GM12891 (cell line): ENCODE measurements at regions not wholly inside any gene's neighbourhood (a gene's known extent, or its start where the extent isn't known, plus 50 kb on each side); places are given as distances from the start of the nearest gene placed in this dataset.

ENCODE experiments used
- DNase-seq: peaks from one replicate; pipeline ENCODE4 v3.0.0; 2011; ENCODE audit warnings: low spot score; ENCODE audit not compliant: insufficient read length
- FAIRE-seq: peaks from 2 replicates; lab custom pipeline; 2011; peaks lifted over from hg19 to GRCh38; lab: Jason Lieb, UNC
- PAX5 ChIP-seq: IDR thresholded peaks from 2 replicates; pipeline ENCODE4 v1.6.1; 2011; ENCODE audit warnings: low read length, moderate library complexity, mild to moderate bottlenecking; ENCODE audit not compliant: insufficient read depth, severe bottlenecking
- POLR2A ChIP-seq: IDR thresholded peaks from 2 replicates; pipeline ENCODE4 v1.6.1; 2011; ENCODE audit warnings: low read depth, low read length, control low read depth
- POLR2AphosphoS5 ChIP-seq: IDR thresholded peaks from 2 replicates; pipeline ENCODE4 v1.6.1; 2011; ENCODE audit warnings: low read depth, low read length, control low read depth
- POU2F2 ChIP-seq: IDR thresholded peaks from 2 replicates; pipeline ENCODE4 v1.6.1; 2011; ENCODE audit warnings: low read depth, mild to moderate bottlenecking, control low read depth, low read length, moderate library complexity
- SPI1 ChIP-seq: IDR thresholded peaks from 2 replicates; pipeline ENCODE4 v1.6.1; 2011; ENCODE audit warnings: low read depth, low read length, control low read depth
- TAF1 ChIP-seq: IDR thresholded peaks from 2 replicates; pipeline ENCODE4 v1.6.1; 2011; ENCODE audit warnings: low read depth, low read length, control low read depth

DNA sequence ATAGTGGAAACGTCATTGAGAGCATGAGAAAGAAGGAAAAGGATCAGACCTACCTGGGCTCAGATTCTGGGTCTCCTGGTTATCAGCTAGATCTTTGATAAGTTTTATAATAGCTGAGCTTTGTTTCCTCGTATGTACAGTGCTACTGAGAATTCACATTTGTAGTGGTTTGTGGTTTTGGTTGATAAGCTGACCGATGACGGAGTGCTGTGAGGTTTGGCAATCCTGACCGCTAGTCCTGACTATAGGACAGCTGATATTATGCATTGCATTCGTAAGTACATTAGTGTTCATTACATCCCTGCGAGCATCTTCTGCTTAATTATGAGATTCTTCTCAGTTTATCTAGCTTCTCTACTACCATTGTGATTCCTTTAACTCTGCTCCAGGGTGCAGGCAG lies 190.7 kb upstream of the SLC27A6 start:
- FAIRE-seq (no peak), DNase-seq (no peak)
- TF ChIP-seq SPI1, result no peak
- no peak for TF ChIP-seq TAF1
- no peak for TF ChIP-seq POU2F2
- no peak for TF ChIP-seq POLR2AphosphoS5
- TF ChIP-seq PAX5, result no peak
- no peak for TF ChIP-seq POLR2A

DNA sequence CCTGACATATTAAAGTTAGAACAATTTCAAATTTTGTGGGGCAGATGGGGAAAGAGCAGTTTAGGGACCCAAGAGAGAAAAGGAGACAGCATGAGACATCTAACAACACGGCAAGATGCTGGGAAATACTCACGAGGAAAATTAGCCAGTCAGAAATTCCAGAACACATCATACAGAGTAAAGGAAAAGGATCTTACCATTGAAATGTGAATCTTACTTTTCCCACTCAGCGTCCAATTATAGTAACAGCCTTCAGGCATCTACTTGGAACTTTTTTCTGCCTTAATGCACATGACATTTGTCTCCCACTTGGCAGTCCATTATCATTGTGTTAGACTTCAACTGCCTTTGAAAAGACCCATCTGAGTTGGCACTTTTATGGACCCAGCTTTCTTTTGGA lies 189.7 kb upstream of the SLC27A6 start:
- FAIRE-seq, result no peak
- TF ChIP-seq POLR2A, result no peak
- no peak for TF ChIP-seq SPI1
- TF ChIP-seq POLR2AphosphoS5, result no peak
- no peak for TF ChIP-seq POU2F2
- no peak for TF ChIP-seq TAF1
- TF ChIP-seq PAX5, result no peak
- DNase-seq, result no peak

DNA sequence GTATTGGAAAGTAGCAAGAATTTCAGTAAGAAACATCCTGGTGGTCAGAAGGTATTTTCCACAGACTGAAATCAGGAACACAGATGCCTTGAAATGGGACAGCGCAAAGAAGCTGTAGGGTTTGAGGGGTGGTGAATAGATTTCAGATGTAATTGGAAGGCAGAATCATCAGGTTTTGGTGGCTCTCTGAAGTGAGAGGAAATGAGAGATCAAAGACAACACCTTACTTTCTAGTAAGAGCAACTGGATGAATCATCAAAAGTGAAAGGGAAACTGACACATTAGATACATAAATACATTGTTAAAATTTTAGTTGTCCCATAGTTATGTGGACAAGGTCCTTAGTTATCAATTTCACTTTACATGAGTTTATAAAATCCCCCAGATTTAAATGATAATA lies 188.2 kb upstream of the SLC27A6 start:
- no peak for TF ChIP-seq PAX5
- TF ChIP-seq SPI1, result peak; percentile 41; the same call in 1 of the 2 replicates
- DNase-seq (peak; percentile 1), FAIRE-seq (no peak)

DNA sequence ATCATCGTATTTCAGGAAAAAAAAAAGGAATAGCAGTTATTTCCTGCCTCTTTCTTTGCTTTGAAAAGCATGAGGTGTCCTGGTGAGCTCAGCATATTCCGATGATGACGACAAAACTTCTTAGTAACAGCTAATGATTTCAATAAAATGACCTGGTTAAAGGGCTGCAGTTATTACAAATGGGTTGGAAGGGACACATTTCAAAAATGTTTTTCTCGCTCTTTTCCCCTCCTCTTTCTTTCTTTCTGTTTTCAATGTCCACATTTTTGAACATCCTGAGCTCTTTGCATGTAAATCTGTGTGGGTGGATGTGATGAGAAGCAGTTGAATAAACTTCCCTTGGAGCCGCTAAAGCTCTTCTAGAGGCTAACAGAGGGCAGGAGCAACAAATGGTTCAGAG lies 186.8 kb upstream of the SLC27A6 start:
- TF ChIP-seq POLR2AphosphoS5, result no peak
- TF ChIP-seq SPI1, result no peak
- TF ChIP-seq TAF1, result no peak
- no peak for TF ChIP-seq POLR2A
- no peak for TF ChIP-seq PAX5
- no peak for TF ChIP-seq POU2F2
- no peak for FAIRE-seq
- DNase-seq, result no peak

DNA sequence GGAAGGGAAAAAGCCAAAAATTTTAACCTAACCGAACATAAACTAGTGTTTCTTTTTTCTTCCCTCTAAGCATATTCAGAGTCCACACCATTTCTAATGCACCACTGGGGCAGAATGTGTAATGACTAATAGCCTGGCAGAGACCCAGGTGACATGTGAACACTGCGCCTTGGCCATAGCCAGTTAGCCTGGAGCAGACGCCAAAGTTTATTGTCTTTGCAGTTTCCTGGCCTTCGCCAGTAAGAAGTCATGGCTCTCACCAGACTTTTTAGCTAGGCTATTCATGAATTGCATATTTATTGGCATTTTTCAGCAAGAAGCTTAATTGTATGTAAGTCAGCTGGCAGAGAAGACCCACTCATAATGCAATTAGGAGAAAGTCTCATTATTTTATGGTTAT lies 182.8 kb upstream of the SLC27A6 start:
- DNase-seq (no peak), FAIRE-seq (no peak)

DNA sequence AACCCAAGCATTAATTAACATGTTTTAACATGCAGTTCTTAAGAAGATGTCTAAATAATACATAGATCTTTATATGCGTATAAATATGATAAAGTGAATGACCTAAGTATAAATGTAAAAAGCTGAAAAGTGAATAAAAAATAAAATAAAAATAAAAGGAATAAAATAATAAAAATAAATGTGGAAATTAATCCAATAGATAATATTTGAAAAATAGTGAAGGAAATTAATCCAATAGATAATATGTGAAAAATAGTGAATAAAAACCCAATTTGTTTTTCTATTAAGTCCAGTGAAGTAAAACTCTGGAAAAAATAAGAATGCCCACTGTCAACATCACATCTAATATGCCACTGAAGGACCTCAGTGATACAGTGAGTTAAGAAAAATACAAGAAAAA lies 180.6 kb upstream of the SLC27A6 start:
- DNase-seq, result no peak
- FAIRE-seq, result no peak
- TF ChIP-seq POLR2AphosphoS5 (no peak), SPI1 (no peak), TAF1 (no peak), POLR2A (no peak), PAX5 (no peak), POU2F2 (no peak)

More for the DNA sequence above, 182.8 kb upstream of the SLC27A6 start:
- no peak for TF ChIP-seq PAX5
- TF ChIP-seq SPI1, result no peak
- no peak for TF ChIP-seq POLR2AphosphoS5
- no peak for TF ChIP-seq POLR2A
- TF ChIP-seq TAF1, result no peak
- no peak for TF ChIP-seq POU2F2

DNA sequence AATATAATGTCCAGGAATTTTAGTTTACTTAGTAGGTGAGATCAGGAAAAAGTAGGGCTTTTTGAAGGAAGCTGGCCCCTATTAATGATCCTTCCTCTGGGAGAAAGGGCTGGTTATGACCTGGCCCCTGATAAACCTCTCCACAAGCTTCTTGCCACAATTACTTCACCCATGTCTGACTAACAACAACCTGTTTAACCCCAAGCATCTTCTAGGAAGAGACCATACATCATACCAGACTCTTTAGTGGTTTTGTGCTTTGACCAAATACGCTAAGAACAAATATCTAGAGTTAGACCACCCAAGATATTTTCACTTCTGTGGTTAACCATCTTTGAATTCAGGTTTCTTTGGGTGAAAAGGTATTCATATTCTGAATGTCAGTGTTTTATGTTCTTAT lies 174.0 kb upstream of the SLC27A6 start:
- FAIRE-seq, result no peak
- DNase-seq, result no peak
- TF ChIP-seq TAF1 (no peak), PAX5 (no peak), POLR2AphosphoS5 (no peak), POU2F2 (no peak), POLR2A (no peak), SPI1 (no peak)

DNA sequence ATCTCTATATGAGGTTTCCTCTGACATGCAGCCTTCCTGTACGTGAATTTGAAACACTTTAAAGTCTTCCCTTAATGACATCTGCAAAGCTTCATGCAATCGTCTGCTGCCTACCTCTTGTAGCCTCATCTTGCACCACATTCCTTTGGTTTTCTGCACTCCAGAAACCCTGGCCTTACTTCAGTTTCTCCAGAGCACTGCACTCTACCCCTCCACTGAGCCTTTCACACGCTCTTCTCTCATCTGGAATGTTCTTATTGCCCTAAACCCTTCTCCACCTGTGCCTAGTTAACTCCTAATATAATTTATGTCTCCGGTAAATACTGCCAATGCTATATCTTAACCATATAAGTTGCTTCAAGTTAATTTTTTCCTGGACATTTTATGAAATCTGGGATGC lies 168.8 kb upstream of the SLC27A6 start:
- no peak for DNase-seq
- no peak for FAIRE-seq
- TF ChIP-seq POLR2AphosphoS5 (no peak), TAF1 (no peak), SPI1 (no peak), POLR2A (no peak), POU2F2 (no peak), PAX5 (no peak)

DNA sequence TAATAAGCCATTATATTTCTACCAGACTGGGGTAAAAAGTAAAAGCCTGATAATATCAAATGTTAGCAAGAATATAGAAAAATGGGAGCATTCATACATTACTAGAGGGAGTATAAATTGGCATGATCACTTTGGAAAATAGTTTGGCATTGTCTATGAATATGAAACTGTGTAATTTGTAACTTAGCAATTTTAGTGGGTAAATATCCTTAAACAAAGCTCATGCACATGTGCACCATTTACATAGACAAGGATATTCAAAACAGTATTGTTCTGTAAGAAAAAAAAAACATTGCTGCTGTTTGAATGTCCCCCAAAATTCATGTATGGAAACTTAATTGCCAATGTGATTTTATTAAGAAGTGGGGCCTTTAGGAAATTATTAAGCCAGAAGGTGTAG lies 166.4 kb upstream of the SLC27A6 start:
- TF ChIP-seq POLR2A (no peak), POU2F2 (no peak), TAF1 (no peak), PAX5 (no peak), POLR2AphosphoS5 (no peak), SPI1 (no peak)
- FAIRE-seq (no peak), DNase-seq (no peak)

DNA sequence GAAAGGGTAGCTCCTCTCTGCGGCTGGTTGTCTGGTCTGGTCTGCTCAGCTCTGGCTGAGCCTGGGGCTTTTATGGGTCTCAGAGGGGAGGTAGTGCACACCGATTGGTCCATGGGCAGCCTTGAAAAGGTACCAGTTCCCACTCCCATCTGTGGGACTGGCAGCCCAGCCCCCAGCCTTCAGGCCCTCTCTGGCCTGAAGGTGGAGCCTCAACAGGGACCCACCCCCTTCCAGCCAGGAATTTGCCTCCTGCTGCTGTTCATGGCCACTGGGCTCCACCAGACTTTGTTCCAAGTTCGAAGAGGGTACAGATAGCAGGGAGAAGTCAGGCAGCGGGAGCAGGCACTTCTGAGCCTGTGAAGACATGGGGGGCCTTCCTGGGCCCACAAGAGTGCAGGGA lies 165.3 kb upstream of the SLC27A6 start:
- FAIRE-seq, result no peak
- no peak for TF ChIP-seq TAF1
- no peak for TF ChIP-seq SPI1
- no peak for TF ChIP-seq POLR2AphosphoS5
- TF ChIP-seq PAX5, result no peak
- no peak for TF ChIP-seq POLR2A
- TF ChIP-seq POU2F2, result no peak
- DNase-seq, result no peak

DNA sequence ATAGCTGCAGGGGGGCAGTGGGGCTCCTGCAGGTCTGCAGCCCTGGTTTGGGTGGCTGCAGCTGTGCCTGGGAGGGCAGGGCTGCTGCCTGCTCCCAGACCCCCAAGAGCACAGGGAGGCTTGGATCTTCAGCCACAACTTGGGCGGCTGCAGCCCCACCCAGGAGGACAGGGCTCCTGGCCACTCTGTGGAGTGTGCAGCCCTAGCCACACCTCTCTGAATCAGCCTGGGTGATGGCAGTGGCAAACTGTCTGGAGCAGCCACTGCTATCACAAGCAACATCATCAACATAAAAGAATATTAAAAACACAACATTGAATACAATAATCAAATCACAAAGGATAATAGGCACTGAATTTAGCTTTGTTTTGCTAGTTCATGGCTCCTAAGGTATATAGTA lies 164.9 kb upstream of the SLC27A6 start:
- DNase-seq (no peak), FAIRE-seq (no peak)
- no peak for TF ChIP-seq SPI1
- TF ChIP-seq POLR2AphosphoS5, result no peak
- no peak for TF ChIP-seq POU2F2
- no peak for TF ChIP-seq TAF1
- no peak for TF ChIP-seq POLR2A
- TF ChIP-seq PAX5, result no peak
